HG03066 (cell line): ENCODE measurements at regions not wholly inside any gene's neighbourhood (a gene's known extent, or its start where the extent isn't known, plus 50 kb on each side); places are given as distances from the start of the nearest gene placed in this dataset.
"Not testable (repeated sequence)": the region's sequence is repeated elsewhere in the genome, so short reads cannot be mapped to it uniquely, and the experiment has no call there.

Experiments
- ATAC-seq: cut with Tn5 transposase; IDR thresholded peaks from one replicate; pipeline ENCODE4 v1.9.1; 2021; ENCODE audit warnings: low read depth; ENCODE audit not compliant: unreplicated experiment

- no peak for ATAC-seq
These were observed 483.3 kb downstream of the DMAC1 start for GRCh38 chr9:7316166-7316795.

DNA sequence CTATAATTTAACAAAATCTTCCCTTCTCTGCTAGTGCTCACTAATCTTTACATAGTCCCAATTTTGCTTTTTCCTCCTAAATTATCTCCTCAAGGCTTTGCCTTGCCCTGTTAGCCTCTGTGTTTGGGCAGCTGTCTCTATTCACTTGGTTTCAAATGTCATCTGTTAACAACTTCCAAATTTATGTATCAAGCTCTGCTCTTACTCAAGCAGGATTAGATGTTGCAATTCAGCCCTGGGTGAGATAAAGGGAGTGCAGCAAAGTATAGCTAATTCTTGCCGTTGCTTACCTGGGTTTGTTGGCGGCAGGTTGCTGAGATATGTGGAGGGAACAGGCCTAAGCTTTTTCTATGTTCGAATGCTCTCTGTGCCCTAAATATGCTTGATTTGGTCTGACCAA, 483.8 kb downstream of the DMAC1 start:
- no peak for ATAC-seq

GRCh38 chr9:7315116-7315515, 484.5 kb downstream of the DMAC1 start:
- ATAC-seq, result no peak

DNA sequence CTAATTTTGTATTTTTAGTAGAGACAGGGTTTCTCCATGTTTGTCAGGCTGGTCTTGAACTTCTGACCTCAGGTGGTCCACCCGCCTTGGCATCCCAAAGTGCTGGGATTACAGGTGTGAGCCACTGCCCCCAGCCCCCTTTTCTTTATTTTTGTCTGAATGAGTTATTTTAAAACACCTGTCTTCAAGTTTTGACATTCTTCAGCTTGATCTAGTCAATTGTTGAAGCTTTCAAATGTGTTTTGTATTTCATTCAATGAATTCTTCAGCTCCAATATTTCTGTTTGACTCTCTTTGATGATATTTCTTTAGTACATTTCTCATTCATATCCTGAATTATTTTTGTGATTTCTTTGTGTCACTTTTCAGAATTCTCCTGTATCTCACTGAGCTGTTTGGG, 486.2 kb downstream of the DMAC1 start:
- no peak for ATAC-seq

DNA sequence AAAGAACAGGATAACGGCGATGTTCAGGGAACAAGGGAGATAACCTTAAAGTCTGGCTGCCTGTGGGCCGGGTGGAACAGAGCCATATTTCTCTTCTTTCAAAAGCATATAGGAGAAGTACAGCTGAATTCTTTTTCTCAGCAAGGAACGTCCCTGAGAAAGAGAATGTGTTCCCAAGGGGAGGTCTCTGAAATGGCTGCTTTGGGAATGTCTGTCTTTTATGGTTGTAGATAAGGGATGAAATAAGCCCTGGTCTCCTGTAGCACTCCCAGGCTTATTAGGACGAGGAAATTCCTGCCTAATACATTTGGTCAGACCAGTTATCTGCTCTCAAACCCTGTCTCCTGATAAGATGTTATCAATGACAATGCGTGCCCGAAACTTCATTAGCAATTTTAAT, 490.5 kb downstream of the DMAC1 start:
- not testable (repeated sequence) for ATAC-seq

DNA sequence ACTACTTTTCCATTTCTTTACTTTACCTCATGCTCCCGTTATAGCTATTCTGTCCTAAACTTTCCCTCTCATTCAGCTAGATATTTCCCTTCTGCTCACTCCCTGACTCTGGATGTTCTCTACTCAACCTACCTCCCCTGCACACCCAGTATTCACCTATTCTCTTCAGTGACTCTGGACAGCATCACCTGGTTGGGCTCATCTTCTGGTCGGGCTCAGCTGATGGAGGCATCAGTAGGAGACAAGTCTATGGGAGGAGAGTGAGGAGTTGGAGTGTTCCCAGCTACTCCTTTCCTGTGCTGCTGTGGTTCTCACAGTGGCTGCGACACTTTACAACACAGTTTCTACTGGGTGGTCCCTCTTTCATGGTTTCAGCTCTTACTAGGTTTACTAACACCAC, 493.9 kb downstream of the DMAC1 start:
- ATAC-seq, result no peak

GRCh38 chr9:7304627-7304995, 495.0 kb downstream of the DMAC1 start:
- ATAC-seq, result no peak

DNA sequence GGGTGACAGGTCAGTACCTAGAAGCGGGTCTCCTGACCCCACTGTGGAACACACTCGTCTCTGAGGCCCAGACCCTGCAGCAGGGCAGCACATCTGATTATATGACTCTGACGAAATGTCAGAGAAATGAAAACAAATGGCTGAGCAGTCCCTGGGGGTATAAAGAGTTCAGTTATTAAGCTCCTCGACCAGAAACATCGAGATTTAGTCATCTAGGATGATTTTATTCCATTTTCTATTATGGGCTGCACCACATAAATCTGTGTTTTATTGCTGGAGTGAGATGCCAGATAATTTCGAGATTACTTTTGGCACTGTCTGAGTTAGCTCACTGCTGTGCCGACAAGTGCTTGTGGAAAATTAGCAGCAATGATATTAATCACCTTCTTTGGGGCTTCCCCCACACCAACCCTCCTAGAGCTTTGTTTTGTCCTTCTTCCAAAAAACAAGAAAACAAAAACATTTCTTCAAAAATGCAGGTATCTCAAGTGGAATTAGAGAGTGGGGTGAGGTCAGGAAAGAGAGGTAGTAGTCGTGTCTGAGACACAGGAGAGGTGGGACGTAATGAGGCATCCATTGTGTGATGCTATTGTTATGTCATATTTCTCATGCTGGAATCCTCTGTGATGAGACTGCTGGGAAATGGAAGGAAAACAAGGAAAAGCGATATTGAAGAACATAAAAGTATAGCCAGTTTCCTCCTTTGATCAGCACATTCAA, 495.5 kb downstream of the DMAC1 start:
- ATAC-seq, result no peak

DNA sequence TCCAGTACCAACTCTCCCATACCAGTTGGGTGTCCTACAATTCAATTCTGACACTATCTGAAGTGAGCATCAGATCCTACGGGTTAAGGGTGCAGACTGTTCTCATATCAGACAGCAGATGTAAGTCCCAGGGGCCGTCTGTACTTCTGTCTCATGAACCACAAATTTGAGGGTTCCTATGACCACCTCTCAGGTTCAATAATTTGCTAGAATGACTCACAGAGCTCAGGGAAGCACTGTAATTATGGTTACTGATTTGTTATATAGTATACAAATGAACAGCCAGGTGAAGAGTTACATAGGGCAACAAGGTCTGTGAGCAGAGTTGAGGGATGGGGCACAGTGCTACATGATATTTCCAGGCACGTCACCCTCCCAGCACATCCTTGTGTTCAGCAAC, 499.1 kb downstream of the DMAC1 start:
- ATAC-seq, result no peak

DNA sequence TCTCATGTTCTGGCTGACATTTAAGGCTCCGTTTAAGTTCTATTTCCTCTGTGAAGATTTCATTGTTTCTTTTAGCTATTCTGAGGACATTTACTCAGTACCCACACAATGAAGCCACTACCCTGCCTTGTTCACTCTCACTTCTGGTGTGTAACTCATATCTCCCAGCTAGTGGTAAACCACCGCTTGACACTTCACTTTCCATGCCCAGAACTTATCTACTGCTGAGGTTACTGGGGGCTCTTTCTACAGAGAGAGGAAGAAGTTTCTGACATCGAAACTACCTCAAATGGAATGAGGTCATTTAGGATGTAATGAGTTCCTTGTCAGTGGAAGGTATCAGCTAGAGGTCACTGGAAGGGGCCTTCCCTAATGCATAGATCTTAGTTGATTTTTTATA, 501.5 kb downstream of the DMAC1 start:
- ATAC-seq, result peak; percentile 97

DNA sequence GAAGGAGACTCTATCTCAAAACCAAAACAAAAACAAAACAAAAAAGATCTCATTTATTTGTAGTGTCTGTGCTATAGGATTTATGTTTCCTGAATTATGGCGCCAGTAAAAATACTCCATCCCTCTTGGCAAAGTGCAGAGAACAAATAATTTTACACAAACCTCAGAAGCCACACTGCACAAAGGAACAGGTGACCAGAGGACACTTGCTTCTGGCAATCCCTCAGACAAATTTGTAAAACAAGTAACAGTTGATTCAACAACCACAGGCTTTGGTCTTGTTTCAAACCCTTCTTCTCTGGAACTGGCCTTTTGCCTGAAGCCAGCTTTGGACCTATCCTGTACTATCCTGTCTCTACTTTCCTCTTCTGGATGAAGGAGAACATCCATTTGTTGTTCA, 502.1 kb downstream of the DMAC1 start:
- no peak for ATAC-seq

DNA sequence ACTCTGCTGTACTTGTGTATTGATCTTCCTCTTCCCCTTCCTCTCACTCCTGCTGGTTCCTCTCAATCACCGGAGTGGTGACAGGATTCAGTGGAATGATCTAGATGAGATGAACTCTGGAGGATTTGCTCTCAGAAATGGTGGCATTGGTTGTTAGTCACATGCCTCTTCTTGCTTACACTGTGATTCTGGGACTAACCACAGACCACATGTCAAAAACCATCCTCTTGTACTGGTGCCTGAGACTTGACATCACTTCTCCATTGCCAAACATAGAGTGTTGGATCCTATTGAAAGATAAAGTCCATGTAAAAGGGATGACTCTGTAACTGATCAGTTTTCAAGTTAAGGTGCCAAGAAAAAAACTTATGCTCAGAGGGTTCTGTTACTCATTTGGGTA, 506.5 kb downstream of the DMAC1 start:
- no peak for ATAC-seq

- ATAC-seq, result no peak
These were observed 509.8 kb downstream of the DMAC1 start for GRCh38 chr9:7289773-7290172.

DNA sequence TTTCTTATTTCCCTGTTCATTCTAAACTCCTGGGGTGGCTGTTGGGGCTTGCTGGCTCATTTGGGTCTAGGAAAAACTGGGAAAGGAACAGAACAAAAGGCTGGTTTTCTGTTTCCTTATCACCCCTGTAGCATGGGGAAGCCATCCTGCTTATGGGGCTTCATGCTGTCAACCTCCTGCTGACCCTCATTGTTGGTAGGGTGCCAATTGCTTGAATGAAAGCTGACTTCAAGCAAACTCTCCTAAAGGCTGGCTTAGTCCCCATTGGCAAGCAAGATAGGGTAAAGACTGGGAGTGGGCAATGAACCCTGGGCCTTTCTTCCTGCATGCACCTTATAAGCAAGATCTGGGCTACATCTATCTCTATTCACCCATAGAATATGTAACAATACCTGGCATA, 511.6 kb downstream of the DMAC1 start:
- ATAC-seq, result no peak

GRCh38 chr9:7287065-7287464, 512.5 kb downstream of the DMAC1 start:
- no peak for ATAC-seq

DNA sequence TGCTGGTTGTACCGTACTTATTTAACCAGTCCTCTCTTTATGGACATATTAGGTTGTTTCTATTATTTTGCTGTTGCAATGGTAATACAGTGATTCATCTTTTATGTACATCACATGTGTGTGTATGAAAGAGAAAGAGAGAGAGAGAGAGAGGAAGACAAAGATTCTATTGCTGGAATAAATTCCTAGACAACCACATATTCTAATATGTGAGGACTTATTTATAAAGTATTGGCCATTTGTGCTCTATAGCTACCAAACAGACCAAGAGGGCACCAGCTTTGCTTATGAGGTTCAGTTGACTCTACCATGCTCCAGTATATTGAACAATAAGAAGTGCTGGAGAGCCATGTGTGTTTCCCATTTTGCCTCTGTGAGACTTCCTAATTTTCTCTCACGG, 513.5 kb downstream of the DMAC1 start:
- no peak for ATAC-seq

GRCh38 chr9:7285199-7285598, 514.4 kb downstream of the DMAC1 start:
- ATAC-seq, result no peak

GRCh38 chr9:7284517-7284916, 515.1 kb downstream of the DMAC1 start:
- no peak for ATAC-seq

GRCh38 chr9:7284117-7284516, 515.5 kb downstream of the DMAC1 start:
- no peak for ATAC-seq

- no peak for ATAC-seq
These were observed 515.8 kb downstream of the KDM4C start for GRCh38 chr9:7273575-7273974.

DNA sequence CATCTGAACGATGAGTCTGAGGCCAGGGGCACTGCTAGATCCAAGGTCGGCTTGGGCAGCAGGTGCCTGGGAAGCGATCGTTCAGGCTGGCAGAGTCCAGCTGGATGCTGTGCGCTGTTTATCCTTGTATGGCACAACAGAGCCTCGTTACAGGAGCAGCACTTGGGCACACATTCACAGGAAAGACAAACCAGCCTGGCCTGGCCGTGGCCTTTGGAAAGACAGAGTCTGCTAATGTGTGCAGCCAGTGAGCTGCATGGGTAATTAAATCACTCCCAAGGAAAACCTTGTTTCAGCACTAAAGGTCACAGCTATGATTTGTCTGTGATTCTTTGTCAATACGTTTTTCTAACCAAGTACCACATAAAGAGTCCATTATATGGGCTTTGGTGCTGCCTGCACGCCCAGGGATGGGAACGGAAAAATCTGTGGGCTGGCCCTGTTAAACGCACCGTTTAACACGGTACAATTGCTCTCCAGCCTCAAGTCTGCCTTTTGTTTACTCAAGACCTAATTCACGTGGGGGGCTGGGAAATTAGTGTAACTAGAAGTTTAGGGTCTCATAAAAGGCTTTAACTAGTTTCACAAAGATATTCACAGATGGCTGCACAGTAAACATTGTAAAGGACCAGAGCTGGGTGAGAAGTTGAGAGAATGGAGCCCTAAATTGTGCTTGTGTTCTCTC, 509.3 kb downstream of the KDM4C start:
- no peak for ATAC-seq

- no peak for ATAC-seq
These were observed 507.4 kb downstream of the KDM4C start for GRCh38 chr9:7265181-7265580.
